ENCODE measurements at regions not wholly inside any gene's neighbourhood (a gene's known extent, or its start where the extent isn't known, plus 50 kb on each side); places are given as distances from the start of the nearest gene placed in this dataset.

GRCh38 chr3:166243511-166243910 lies 406.3 kb upstream of the BCHE start:
- no peak for TF ChIP-seq CTCF (IDR thresholded peaks at IDR 0.05)

GRCh38 chr3:166223120-166223519 lies 385.9 kb upstream of the BCHE start:
- TF ChIP-seq CTCF (IDR thresholded peaks at IDR 0.05), result no peak

- no peak for TF ChIP-seq CTCF (IDR thresholded peaks at IDR 0.05)
These were observed 374.2 kb upstream of the BCHE start for GRCh38 chr3:166211451-166211850.

GRCh38 chr3:166209701-166210100 lies 372.5 kb upstream of the BCHE start:
- no peak for TF ChIP-seq CTCF (IDR thresholded peaks at IDR 0.05)

GRCh38 chr3:166205158-166205557 lies 367.9 kb upstream of the BCHE start:
- TF ChIP-seq CTCF (IDR thresholded peaks at IDR 0.05), result no peak

GRCh38 chr3:166201476-166201875 lies 364.3 kb upstream of the BCHE start:
- TF ChIP-seq CTCF (IDR thresholded peaks at IDR 0.05), result no peak

- no peak for TF ChIP-seq CTCF (IDR thresholded peaks at IDR 0.05)
These were observed 362.3 kb upstream of the BCHE start for GRCh38 chr3:166199491-166199890.

GRCh38 chr3:166195808-166196207 lies 358.6 kb upstream of the BCHE start:
- TF ChIP-seq CTCF (IDR thresholded peaks at IDR 0.05), result no peak

Data from LNCAP (cell line).